GM12878 (cell line): ENCODE measurements at regions not wholly inside any gene's neighbourhood (a gene's known extent, or its start where the extent isn't known, plus 50 kb on each side); places are given as distances from the start of the nearest gene placed in this dataset.

Experiments
- ATAC-seq: fragments of 200-7000 bp; cut with Tn5 transposase; 3 replicates; pipeline ENCODE4 v1.9.1; 2020; ENCODE audit warnings: mild to moderate bottlenecking, moderate library complexity
- BruUV-seq: library from RNA; stranded (reverse); fragments of 400-500 nt; replicated peaks from 2 replicates; lab custom pipeline; 2021; lab: Mats Ljungman, UMichigan
- CTCF ChIA-PET: fragments of 300-600 bp; sonication (Branson Sonifier 250); formaldehyde crosslinking; extraction: SDS; loops from one replicate; lab custom pipeline; 2021; ENCODE audit warnings: inconsistent platforms; lab: Yijun Ruan, JAX
- POLR2A ChIA-PET: fragments of 350-600 bp; formaldehyde crosslinking; extraction: SDS; loops from one replicate; lab custom pipeline; 2021; ENCODE audit warnings: inconsistent platforms; lab: Charles Lee
- RAD21 ChIA-PET: fragments of 300-600 bp; sonication (Branson Sonifier 250); formaldehyde crosslinking; loops from one replicate; lab custom pipeline; 2023; ENCODE audit warnings: antibody characterized with exemption; ENCODE audit not compliant: unreplicated experiment; lab: Charles Lee
- SMC1A ChIA-PET: fragments of 300-600 bp; sonication (Branson Sonifier 250); formaldehyde crosslinking; loops from one replicate; lab custom pipeline; 2023; ENCODE audit not compliant: unreplicated experiment, uncharacterized antibody; lab: Charles Lee
- DNase-seq: peaks from one replicate; pipeline ENCODE4 v3.0.0-alpha.2; 2011; ENCODE audit warnings: low read depth, low spot score
- FAIRE-seq: peaks from 3 replicates; lab custom pipeline; 2011; peaks lifted over from hg19 to GRCh38; lab: Jason Lieb, UNC
- H2AFZ ChIP-seq: 2 replicates; pipeline ENCODE4 v1.6.0; 2011; ENCODE audit warnings: low read depth, low read length, control low read depth; ENCODE audit not compliant: control insufficient read depth
- H3K27ac ChIP-seq: 2 replicates; pipeline ENCODE4 v1.5.1; 2011; ENCODE audit warnings: control low read depth; ENCODE audit not compliant: control insufficient read depth, insufficient read depth
- H3K27me3 ChIP-seq, 2 experiments: replicated peaks in 1 of 2; 2 replicates each; pipeline versions ENCODE4 v1.6.0 to v1.6.1; 2011; ENCODE audit warnings: low read length in 1 of 2; ENCODE audit not compliant: control insufficient read depth in 2 of 2, insufficient read depth in 2 of 2
- H3K36me3 ChIP-seq, 2 experiments: 2 replicates each; pipeline ENCODE4 v1.5.1; 2011; ENCODE audit warnings: low read length in 1 of 2; ENCODE audit not compliant: control insufficient read depth in 2 of 2, insufficient read depth in 2 of 2
- H3K4me1 ChIP-seq: 2 replicates; pipeline ENCODE4 v1.6.1; 2011; ENCODE audit warnings: mild to moderate bottlenecking, low read length, moderate library complexity, mixed read lengths; ENCODE audit not compliant: control insufficient read depth, insufficient read depth
- H3K4me2 ChIP-seq: 2 replicates; pipeline ENCODE4 v1.6.0; 2011; ENCODE audit warnings: control low read depth; ENCODE audit not compliant: control insufficient read depth, insufficient read depth
- H3K4me3 ChIP-seq: fragments of 200-600 bp; sonication (generic); 2 replicates; pipeline ENCODE4 v1.5.1; 2016
- H3K79me2 ChIP-seq: 2 replicates; pipeline ENCODE4 v1.6.0; 2011; ENCODE audit warnings: low read length; ENCODE audit not compliant: control insufficient read depth, insufficient read depth
- H3K9ac ChIP-seq: 2 replicates; pipeline ENCODE4 v1.8.0; 2011; ENCODE audit warnings: low read length, control low read depth, mixed read lengths; ENCODE audit not compliant: control insufficient read depth, insufficient read depth
- H3K9me3 ChIP-seq: replicated peaks from 3 replicates; pipeline ENCODE4 v1.5.1; 2011; ENCODE audit warnings: mild to moderate bottlenecking, low read length; ENCODE audit not compliant: control insufficient read depth, insufficient read depth
- H4K20me1 ChIP-seq: 2 replicates; pipeline ENCODE4 v1.6.0; 2011; ENCODE audit not compliant: control insufficient read depth, insufficient read depth
- BCLAF1 ChIP-seq: fragments of 450-650 bp; IDR thresholded peaks from 2 replicates; pipeline ENCODE4 v1.6.1; 2017; ENCODE audit warnings: antibody characterized with exemption, mild to moderate bottlenecking, moderate library complexity
- CBX3 ChIP-seq: fragments of 200-600 bp; sonication (generic); IDR thresholded peaks from 2 replicates; pipeline ENCODE4 v1.6.1; 2016; ENCODE audit warnings: low read depth, borderline replicate concordance
- E2F4 ChIP-seq: IDR thresholded peaks from 2 replicates; pipeline ENCODE4 v1.6.1; 2012; ENCODE audit warnings: low read depth, low read length, improper control_type of control experiment
- KAT2A ChIP-seq: conservative IDR thresholded peaks from 2 replicates; pipeline ENCODE4 v1.6.1; 2011; ENCODE audit warnings: low read depth, low read length; ENCODE audit not compliant: control insufficient read depth
- NBN ChIP-seq: fragments of 450-650 bp; IDR thresholded peaks from 2 replicates; pipeline ENCODE4 v1.6.1; 2016
- POLR2AphosphoS5 ChIP-seq: IDR thresholded peaks from 2 replicates; pipeline ENCODE4 v1.6.1; 2011; ENCODE audit warnings: mild to moderate bottlenecking, low read length, inconsistent platforms
- SUZ12 ChIP-seq: fragments of 200-600 bp; sonication (generic); IDR thresholded peaks from one replicate; pipeline ENCODE4 v1.6.1; 2018; ENCODE audit warnings: antibody characterized with exemption, mild to moderate bottlenecking; ENCODE audit not compliant: unreplicated experiment
- ZBTB33 ChIP-seq: fragments of 450-650 bp; IDR thresholded peaks from 2 replicates; pipeline ENCODE4 v1.6.1; 2017; ENCODE audit warnings: mild to moderate bottlenecking
- ZNF687 ChIP-seq: fragments of 450-650 bp; IDR thresholded peaks from 2 replicates; pipeline ENCODE4 v1.6.1; 2017; ENCODE audit warnings: mild to moderate bottlenecking, moderate library complexity
- WGBS: methylation state at CpG from one replicate; pipeline ENCODE4 v1.1.6; 2016; ENCODE audit warnings: low lambda C conversion rate; ENCODE audit not compliant: insufficient replicate concordance, insufficient coverage; ENCODE audit errors: missing lambda C conversion rate; 5-methylcytosine and 5-hydroxymethylcytosine counted together
- in situ Hi-C: fragments of 300-500 bp; cut with MboI; formaldehyde crosslinking; loops from 9 replicates; pipeline ENCODE4 v1.14.3; 2018; ENCODE audit warnings: mixed read lengths
- intact Hi-C: fragments of 100-400 bp; cut with micrococcal nuclease; formaldehyde crosslinking; loops from one replicate; pipeline ENCODE4 v1.14.2; 2022; ENCODE audit not compliant: unreplicated experiment
- TF ChIP-seq, protein P1 (sequence below): IDR thresholded peaks from 2 replicates; pipeline ENCODE4 v1.6.1; 2012; ENCODE audit warnings: low read depth, low read length, improper control_type of control experiment
- TF ChIP-seq, protein P2 (sequence below): IDR thresholded peaks from 2 replicates; pipeline ENCODE4 v1.6.1; 2012; ENCODE audit warnings: low read depth, low read length, improper control_type of control experiment

DNA sequence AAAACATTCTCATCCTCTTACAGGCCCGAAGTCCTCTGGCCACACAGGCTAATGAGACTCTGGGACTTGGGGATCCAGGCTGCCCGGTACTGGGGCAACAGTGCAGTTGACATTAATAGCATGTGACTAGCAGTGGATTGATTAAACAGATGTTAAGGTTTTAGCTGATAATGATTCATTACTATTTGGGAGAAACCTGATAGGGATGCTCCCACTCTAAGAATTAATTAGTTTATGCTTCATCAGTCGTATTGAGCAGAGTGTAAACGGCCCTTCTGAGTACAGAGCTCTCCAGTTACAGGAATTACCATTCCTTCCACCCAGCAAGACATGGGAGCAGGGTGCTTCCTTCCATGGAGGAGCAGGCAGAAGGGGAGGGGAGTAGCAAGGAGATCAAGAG is 82.7 kb downstream of the RPS24 start:
- no peak overlapping the region for H3K27ac ChIP-seq
- no peaks in the 10 kb centered on the region; a peak in 1 of 4 replicates for H3K27me3 ChIP-seq
- RAD21 ChIA-PET: no interaction called here
- no peak for DNase-seq
- POLR2A ChIA-PET: no interaction called here
- H2AFZ ChIP-seq: no peak overlapping the region
- no peak overlapping the region for H3K9ac ChIP-seq
- no peak for FAIRE-seq
- no peak overlapping the region for H3K4me2 ChIP-seq
- no peaks in the 10 kb centered on the region for H3K4me1 ChIP-seq
- in situ Hi-C loops: no loop called here
- H3K36me3 ChIP-seq: no peaks in the 10 kb centered on the region
- H3K4me3 ChIP-seq: no peak overlapping the region
- 6% methylated on average over 4 of the region's 4 CpGs for WGBS
- no peaks in the 10 kb centered on the region for H4K20me1 ChIP-seq
- intact Hi-C loops: no loop called here
- SMC1A ChIA-PET: no interaction called here
- H3K9me3 ChIP-seq: no peaks in the 10 kb centered on the region; the same call in 2 of the 3 replicates
- CTCF ChIA-PET: interaction anchor here (1.2 kb wide), 1 partner anchor 70 kb away, joined by 4 read pairs; no protein-coding TSS in a partner anchor
- ATAC-seq: no peak
- BruUV-seq: no TSS peak
- H3K79me2 ChIP-seq: no peaks in the 10 kb centered on the region
- TF ChIP-seq KAT2A: no peak
- no peak for TF ChIP-seq BCLAF1
- TF ChIP-seq, protein P1, sequence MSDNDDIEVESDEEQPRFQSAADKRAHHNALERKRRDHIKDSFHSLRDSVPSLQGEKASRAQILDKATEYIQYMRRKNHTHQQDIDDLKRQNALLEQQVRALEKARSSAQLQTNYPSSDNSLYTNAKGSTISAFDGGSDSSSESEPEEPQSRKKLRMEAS: no peak
- no peak for TF ChIP-seq SUZ12
- TF ChIP-seq NBN: no peak
- no peak for TF ChIP-seq ZNF687
- TF ChIP-seq E2F4: no peak
- TF ChIP-seq CBX3: no peak
- TF ChIP-seq POLR2AphosphoS5: no peak
- TF ChIP-seq, protein P2, sequence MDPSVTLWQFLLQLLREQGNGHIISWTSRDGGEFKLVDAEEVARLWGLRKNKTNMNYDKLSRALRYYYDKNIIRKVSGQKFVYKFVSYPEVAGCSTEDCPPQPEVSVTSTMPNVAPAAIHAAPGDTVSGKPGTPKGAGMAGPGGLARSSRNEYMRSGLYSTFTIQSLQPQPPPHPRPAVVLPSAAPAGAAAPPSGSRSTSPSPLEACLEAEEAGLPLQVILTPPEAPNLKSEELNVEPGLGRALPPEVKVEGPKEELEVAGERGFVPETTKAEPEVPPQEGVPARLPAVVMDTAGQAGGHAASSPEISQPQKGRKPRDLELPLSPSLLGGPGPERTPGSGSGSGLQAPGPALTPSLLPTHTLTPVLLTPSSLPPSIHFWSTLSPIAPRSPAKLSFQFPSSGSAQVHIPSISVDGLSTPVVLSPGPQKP: no peak
- no peak for TF ChIP-seq ZBTB33
